PC-3 (cell line): ENCODE measurements at regions not wholly inside any gene's neighbourhood (a gene's known extent, or its start where the extent isn't known, plus 50 kb on each side); places are given as distances from the start of the nearest gene placed in this dataset.

ENCODE experiments used
- ATAC-seq: fragments of 200-7000 bp; cut with Tn5 transposase; 2 replicates; pipeline ENCODE4 v1.9.1; 2020; ENCODE audit warnings: mild to moderate bottlenecking, moderate library complexity
- BruUV-seq: library from RNA; stranded (reverse); fragments of 400-500 nt; replicated peaks from 2 replicates; lab custom pipeline; 2021; lab: Mats Ljungman, UMichigan
- CTCF ChIA-PET: fragments of 300-600 bp; sonication (Branson Sonifier 250); formaldehyde crosslinking; loops from one replicate; lab custom pipeline; 2022; ENCODE audit warnings: antibody characterized with exemption; lab: Charles Lee
- POLR2A ChIA-PET: fragments of 300-600 bp; sonication (Branson Sonifier 250); formaldehyde crosslinking; loops from one replicate; lab custom pipeline; 2022; ENCODE audit warnings: antibody characterized with exemption; ENCODE audit not compliant: unreplicated experiment; lab: Charles Lee
- DNase-seq: peaks from one replicate; pipeline ENCODE4 v3.0.0-alpha.2; 2015
- H2AFZ ChIP-seq: fragments of 300-600 bp; sonication (generic); 2 replicates; pipeline ENCODE4 v1.6.0; 2016; ENCODE audit warnings: antibody characterized with exemption, low read length
- H3F3A ChIP-seq: fragments of 300-600 bp; sonication (generic); one replicate; pipeline ENCODE4 v1.6.0; 2017; ENCODE audit warnings: antibody characterized with exemption, low read length, control low read depth, mild to moderate bottlenecking; ENCODE audit not compliant: unreplicated experiment
- H3K27ac ChIP-seq: fragments of 300-600 bp; sonication (generic); 2 replicates; pipeline ENCODE4 v1.5.1; 2016; ENCODE audit warnings: mild to moderate bottlenecking, low read length
- H3K27me3 ChIP-seq: fragments of 300-600 bp; sonication (generic); 2 replicates; pipeline ENCODE4 v1.6.1; 2016; ENCODE audit warnings: low read length, mixed read lengths
- H3K36me3 ChIP-seq: fragments of 300-600 bp; sonication (generic); 2 replicates; pipeline ENCODE4 v1.6.1; 2016; ENCODE audit warnings: low read depth, mixed run types, low read length, mixed read lengths
- H3K4me1 ChIP-seq: fragments of 300-600 bp; sonication (generic); 2 replicates; pipeline ENCODE4 v1.5.1; 2016; ENCODE audit warnings: low read length; ENCODE audit not compliant: insufficient read depth
- H3K4me2 ChIP-seq: fragments of 300-600 bp; sonication (generic); 2 replicates; pipeline ENCODE4 v1.6.0; 2016; ENCODE audit warnings: low read length
- H3K4me3 ChIP-seq: fragments of 300-600 bp; sonication (generic); 2 replicates; pipeline ENCODE4 v1.5.1; 2016; ENCODE audit warnings: mild to moderate bottlenecking, low read length, mixed read lengths
- H3K79me2 ChIP-seq: fragments of 300-600 bp; sonication (generic); 2 replicates; pipeline ENCODE4 v1.6.1; 2017; ENCODE audit warnings: low read length, mixed read lengths
- H3K9ac ChIP-seq: fragments of 300-600 bp; sonication (generic); 2 replicates; pipeline ENCODE4 v1.6.0; 2016; ENCODE audit warnings: mild to moderate bottlenecking, low read length
- H3K9me2 ChIP-seq: fragments of 300-600 bp; sonication (generic); replicated peaks from 2 replicates; pipeline ENCODE4 v1.6.1; 2016; ENCODE audit warnings: mixed run types, low read length, mixed read lengths
- H3K9me3 ChIP-seq: fragments of 300-600 bp; sonication (generic); 2 replicates; pipeline ENCODE4 v1.6.1; 2016; ENCODE audit warnings: low read length, mixed read lengths
- H4K20me1 ChIP-seq: fragments of 300-600 bp; sonication (generic); 2 replicates; pipeline ENCODE4 v1.6.1; 2016; ENCODE audit warnings: low read length, mixed read lengths
- CTCF ChIP-seq: fragments of 300-600 bp; sonication (generic); conservative IDR thresholded peaks from 2 replicates; pipeline ENCODE4 v1.5.1; 2017; ENCODE audit warnings: antibody characterized with exemption, low read depth, mild to moderate bottlenecking, low read length
- EZH2 ChIP-seq: fragments of 300-600 bp; sonication (generic); IDR thresholded peaks from one replicate; pipeline ENCODE4 v1.6.1; 2017; ENCODE audit warnings: antibody characterized with exemption, mild to moderate bottlenecking, low read length; ENCODE audit not compliant: unreplicated experiment
- EZH2phosphoT487 ChIP-seq: fragments of 300-600 bp; sonication (generic); IDR thresholded peaks from 2 replicates; pipeline ENCODE4 v1.6.1; 2018; ENCODE audit warnings: mild to moderate bottlenecking, antibody characterized with exemption, low read length, borderline replicate concordance
- intact Hi-C: fragments of 100-400 bp; cut with micrococcal nuclease; formaldehyde crosslinking; loops from 2 replicates; pipeline ENCODE4 v1.9.0; 2023

GRCh38 chr2:71872466-71873051 lies 275.1 kb downstream of the CYP26B1 start:
- Histone ChIP-seq H3K79me2 (no peaks in the 10 kb centered on the region), H3K9me3 (no peaks in the 10 kb centered on the region), H3F3A (no peaks in the 10 kb centered on the region), H3K4me3 (no peak overlapping the region), H2AFZ (no peak overlapping the region), H3K27ac (no peak overlapping the region), H3K27me3 (peaks cover 12% of the 10 kb centered on the region; the same call in 1 of the 2 replicates), H3K4me1 (no peaks in the 10 kb centered on the region), H3K36me3 (no peaks in the 10 kb centered on the region), H3K9ac (no peak overlapping the region), H3K9me2 (no peaks in the 10 kb centered on the region), H4K20me1 (no peaks in the 10 kb centered on the region), H3K4me2 (no peak overlapping the region)
- ATAC-seq: no peak
- no TSS peak for BruUV-seq
- intact Hi-C loops: loop anchor here (10.0 kb wide), 1 partner anchor 78 kb away; no protein-coding TSS in a partner anchor
- ChIA-PET CTCF (no interaction called here), POLR2A (no interaction called here)
- DNase-seq: no peak
- no peak for TF ChIP-seq EZH2
- TF ChIP-seq CTCF: no peak
- TF ChIP-seq EZH2phosphoT487: no peak

- H3K9ac ChIP-seq: no peak overlapping the region
- H3K4me2 ChIP-seq: no peak overlapping the region
- ChIA-PET CTCF (no interaction called here), POLR2A (no interaction called here)
- H4K20me1 ChIP-seq: no peaks in the 10 kb centered on the region
- H3K9me2 ChIP-seq: no peaks in the 10 kb centered on the region
- ATAC-seq: no peak
- H3K36me3 ChIP-seq: no peaks in the 10 kb centered on the region
- H3K9me3 ChIP-seq: no peaks in the 10 kb centered on the region
- H3F3A ChIP-seq: no peaks in the 10 kb centered on the region
- no peak overlapping the region for H2AFZ ChIP-seq
- no peak overlapping the region for H3K27ac ChIP-seq
- no peak overlapping the region for H3K4me3 ChIP-seq
- intact Hi-C loops: no loop called here
- H3K4me1 ChIP-seq: peaks cover 25% of the 10 kb centered on the region
- DNase-seq: peak; percentile 70
- no peak for TF ChIP-seq EZH2
- no peak for TF ChIP-seq CTCF
- no peak for TF ChIP-seq EZH2phosphoT487
- no peaks in the 10 kb centered on the region for H3K79me2 ChIP-seq
- peaks cover 11% of the 10 kb centered on the region; the same call in 1 of the 2 replicates for H3K27me3 ChIP-seq
- BruUV-seq: no TSS peak
Measured at GRCh38 chr2:71865391-71865965, 282.2 kb downstream of the CYP26B1 start.

GRCh38 chr2:71864085-71864484 lies 283.6 kb downstream of the CYP26B1 start:
- no peak for DNase-seq
- no peak for ATAC-seq
- Histone ChIP-seq H3K9me2 (no peaks in the 10 kb centered on the region), H3K9ac (no peak overlapping the region), H3K4me3 (no peak overlapping the region), H4K20me1 (no peaks in the 10 kb centered on the region), H3K9me3 (no peaks in the 10 kb centered on the region), H2AFZ (no peak overlapping the region), H3K27ac (no peak overlapping the region), H3K36me3 (no peaks in the 10 kb centered on the region), H3K4me1 (peaks cover 25% of the 10 kb centered on the region), H3K4me2 (no peak overlapping the region), H3F3A (no peaks in the 10 kb centered on the region), H3K27me3 (peaks cover 11% of the 10 kb centered on the region; the same call in 1 of the 2 replicates), H3K79me2 (no peaks in the 10 kb centered on the region)
- ChIA-PET CTCF (no interaction called here), POLR2A (no interaction called here)
- TF ChIP-seq EZH2phosphoT487 (no peak), CTCF (no peak), EZH2 (no peak)
- intact Hi-C loops: no loop called here
- BruUV-seq: no TSS peak
